ENCODE measurements at regions not wholly inside any gene's neighbourhood (a gene's known extent, or its start where the extent isn't known, plus 50 kb on each side); places are given as distances from the start of the nearest gene placed in this dataset.

- TF ChIP-seq CTCF (IDR thresholded peaks at IDR 0.05) = no peak
These were observed 430.5 kb downstream of the GATA3 start for GRCh38 chr10:8485032-8485431.

GRCh38 chr10:8487346-8487745 is 432.9 kb downstream of the GATA3 start:
- Histone ChIP-seq H3K9me3 (no peaks in the 10 kb centered on the region), H3K4me1 (ENCODE audit: low read depth) (no peaks in the 10 kb centered on the region), H3K36me3 (ENCODE audit: low read depth) (no peaks in the 10 kb centered on the region), H3K4me3 (no peak overlapping the region)
- no peak for TF ChIP-seq CTCF (IDR thresholded peaks at IDR 0.05)
- DNase-seq (no peak), ATAC-seq (no peak)
- intact Hi-C loops (cut with DNase I, micrococcal nuclease) = no loop called here

More at GRCh38 chr10:8485032-8485431, 430.5 kb downstream of the GATA3 start:
- ATAC-seq = no peak
- no peak for DNase-seq
- Histone ChIP-seq H3K4me1 (ENCODE audit: low read depth) (no peaks in the 10 kb centered on the region), H3K4me3 (no peak overlapping the region), H3K9me3 (no peaks in the 10 kb centered on the region), H3K36me3 (ENCODE audit: low read depth) (no peaks in the 10 kb centered on the region)
- intact Hi-C loops (cut with DNase I, micrococcal nuclease) = no loop called here

- ATAC-seq (no peak), DNase-seq (no peak)
- no peaks in the 10 kb centered on the region for H3K36me3 ChIP-seq (ENCODE audit: low read depth)
- intact Hi-C loops (cut with DNase I, micrococcal nuclease) = no loop called here
- H3K4me3 ChIP-seq = no peak overlapping the region
- H3K4me1 ChIP-seq (ENCODE audit: low read depth) = no peaks in the 10 kb centered on the region
- H3K9me3 ChIP-seq = no peaks in the 10 kb centered on the region
- TF ChIP-seq CTCF (IDR thresholded peaks at IDR 0.05) = no peak
These were observed 434.7 kb downstream of the GATA3 start for GRCh38 chr10:8489232-8489631.

GRCh38 chr10:8489823-8490222 is 435.3 kb downstream of the GATA3 start:
- intact Hi-C loops (cut with DNase I, micrococcal nuclease) = no loop called here
- ATAC-seq (no peak), DNase-seq (no peak)
- Histone ChIP-seq H3K4me3 (no peak overlapping the region), H3K9me3 (no peaks in the 10 kb centered on the region), H3K36me3 (ENCODE audit: low read depth) (no peaks in the 10 kb centered on the region), H3K4me1 (ENCODE audit: low read depth) (no peaks in the 10 kb centered on the region)
- no peak for TF ChIP-seq CTCF (IDR thresholded peaks at IDR 0.05)

GRCh38 chr10:8498290-8498689 is 443.8 kb downstream of the GATA3 start:
- no peak for DNase-seq
- intact Hi-C loops (cut with DNase I, micrococcal nuclease) = no loop called here
- no peaks in the 10 kb centered on the region for H3K9me3 ChIP-seq

More at GRCh38 chr10:8498290-8498689, 443.8 kb downstream of the GATA3 start:
- Histone ChIP-seq H3K4me1 (ENCODE audit: low read depth) (no peaks in the 10 kb centered on the region), H3K36me3 (ENCODE audit: low read depth) (no peaks in the 10 kb centered on the region), H3K4me3 (no peak overlapping the region)
- ATAC-seq = no peak
- TF ChIP-seq CTCF (IDR thresholded peaks at IDR 0.05) = no peak

Measured in mucosa of descending colon (tissue), 3 donors.